GM12878 (cell line): ENCODE measurements at regions not wholly inside any gene's neighbourhood (a gene's known extent, or its start where the extent isn't known, plus 50 kb on each side); places are given as distances from the start of the nearest gene placed in this dataset.

ENCODE experiments used
- ATAC-seq: fragments of 200-7000 bp; cut with Tn5 transposase; 3 replicates; pipeline ENCODE4 v1.9.1; 2020; ENCODE audit warnings: mild to moderate bottlenecking, moderate library complexity
- BruUV-seq: library from RNA; stranded (reverse); fragments of 400-500 nt; replicated peaks from 2 replicates; lab custom pipeline; 2021; lab: Mats Ljungman, UMichigan
- CTCF ChIA-PET: fragments of 300-600 bp; sonication (Branson Sonifier 250); formaldehyde crosslinking; extraction: SDS; loops from one replicate; lab custom pipeline; 2021; ENCODE audit warnings: inconsistent platforms; lab: Yijun Ruan, JAX
- POLR2A ChIA-PET: fragments of 350-600 bp; formaldehyde crosslinking; extraction: SDS; loops from one replicate; lab custom pipeline; 2021; ENCODE audit warnings: inconsistent platforms; lab: Charles Lee
- RAD21 ChIA-PET: fragments of 300-600 bp; sonication (Branson Sonifier 250); formaldehyde crosslinking; loops from one replicate; lab custom pipeline; 2023; ENCODE audit warnings: antibody characterized with exemption; ENCODE audit not compliant: unreplicated experiment; lab: Charles Lee
- SMC1A ChIA-PET: fragments of 300-600 bp; sonication (Branson Sonifier 250); formaldehyde crosslinking; loops from one replicate; lab custom pipeline; 2023; ENCODE audit not compliant: unreplicated experiment, uncharacterized antibody; lab: Charles Lee
- DNase-seq: peaks from one replicate; pipeline ENCODE4 v3.0.0-alpha.2; 2011; ENCODE audit warnings: low read depth, low spot score
- FAIRE-seq: peaks from 3 replicates; lab custom pipeline; 2011; peaks lifted over from hg19 to GRCh38; lab: Jason Lieb, UNC
- H2AFZ ChIP-seq: 2 replicates; pipeline ENCODE4 v1.6.0; 2011; ENCODE audit warnings: low read depth, low read length, control low read depth; ENCODE audit not compliant: control insufficient read depth
- H3K27ac ChIP-seq: 2 replicates; pipeline ENCODE4 v1.5.1; 2011; ENCODE audit warnings: control low read depth; ENCODE audit not compliant: control insufficient read depth, insufficient read depth
- H3K27me3 ChIP-seq, 2 experiments: replicated peaks in 1 of 2; 2 replicates each; pipeline versions ENCODE4 v1.6.0 to v1.6.1; 2011; ENCODE audit warnings: low read length in 1 of 2; ENCODE audit not compliant: control insufficient read depth in 2 of 2, insufficient read depth in 2 of 2
- H3K36me3 ChIP-seq, 2 experiments: 2 replicates each; pipeline ENCODE4 v1.5.1; 2011; ENCODE audit warnings: low read length in 1 of 2; ENCODE audit not compliant: control insufficient read depth in 2 of 2, insufficient read depth in 2 of 2
- H3K4me1 ChIP-seq: 2 replicates; pipeline ENCODE4 v1.6.1; 2011; ENCODE audit warnings: mild to moderate bottlenecking, low read length, moderate library complexity, mixed read lengths; ENCODE audit not compliant: control insufficient read depth, insufficient read depth
- H3K4me2 ChIP-seq: 2 replicates; pipeline ENCODE4 v1.6.0; 2011; ENCODE audit warnings: control low read depth; ENCODE audit not compliant: control insufficient read depth, insufficient read depth
- H3K4me3 ChIP-seq: fragments of 200-600 bp; sonication (generic); 2 replicates; pipeline ENCODE4 v1.5.1; 2016
- H3K79me2 ChIP-seq: 2 replicates; pipeline ENCODE4 v1.6.0; 2011; ENCODE audit warnings: low read length; ENCODE audit not compliant: control insufficient read depth, insufficient read depth
- H3K9ac ChIP-seq: 2 replicates; pipeline ENCODE4 v1.8.0; 2011; ENCODE audit warnings: low read length, control low read depth, mixed read lengths; ENCODE audit not compliant: control insufficient read depth, insufficient read depth
- H3K9me3 ChIP-seq: replicated peaks from 3 replicates; pipeline ENCODE4 v1.5.1; 2011; ENCODE audit warnings: mild to moderate bottlenecking, low read length; ENCODE audit not compliant: control insufficient read depth, insufficient read depth
- H4K20me1 ChIP-seq: 2 replicates; pipeline ENCODE4 v1.6.0; 2011; ENCODE audit not compliant: control insufficient read depth, insufficient read depth
- BACH1 ChIP-seq: fragments of 450-650 bp; IDR thresholded peaks from 2 replicates; pipeline ENCODE4 v1.6.1; 2017; ENCODE audit warnings: mild to moderate bottlenecking, borderline replicate concordance
- BRCA1 ChIP-seq: IDR thresholded peaks from 2 replicates; pipeline ENCODE4 v1.6.1; 2011; ENCODE audit warnings: low read depth, low read length, improper control_type of control experiment
- EZH2 ChIP-seq: IDR thresholded peaks from 2 replicates; pipeline ENCODE4 v1.6.1; 2012; ENCODE audit warnings: low read depth, mild to moderate bottlenecking, control low read depth, inconsistent platforms, low read length, borderline replicate concordance; ENCODE audit not compliant: control insufficient read depth
- JUND ChIP-seq: IDR thresholded peaks from 2 replicates; pipeline ENCODE4 v1.6.1; 2012; ENCODE audit warnings: low read depth, mild to moderate bottlenecking, low read length, improper control_type of control experiment, moderate library complexity
- MTA3 ChIP-seq: IDR thresholded peaks from 2 replicates; pipeline ENCODE4 v1.6.1; 2012; ENCODE audit warnings: low read length, inconsistent platforms, borderline replicate concordance
- MYC ChIP-seq: IDR thresholded peaks from 2 replicates; pipeline ENCODE4 v1.6.1; 2011; ENCODE audit warnings: mild to moderate bottlenecking, low read length, moderate library complexity, inconsistent platforms; ENCODE audit not compliant: insufficient read depth, insufficient replicate concordance, insufficient read length, severe bottlenecking
- NBN ChIP-seq: fragments of 450-650 bp; IDR thresholded peaks from 2 replicates; pipeline ENCODE4 v1.6.1; 2016
- POLR2AphosphoS5 ChIP-seq: IDR thresholded peaks from 2 replicates; pipeline ENCODE4 v1.6.1; 2011; ENCODE audit warnings: mild to moderate bottlenecking, low read length, inconsistent platforms
- RFX5 ChIP-seq: IDR thresholded peaks from 2 replicates; pipeline ENCODE4 v1.6.1; 2011; ENCODE audit warnings: low read depth, low read length, improper control_type of control experiment
- SMAD5 ChIP-seq: IDR thresholded peaks from 2 replicates; pipeline ENCODE4 v1.6.1; 2016; ENCODE audit warnings: antibody characterized with exemption, low read depth
- SPI1 ChIP-seq: IDR thresholded peaks from 2 replicates; pipeline ENCODE4 v1.6.1; 2011; ENCODE audit warnings: low read depth, mild to moderate bottlenecking, low read length, moderate library complexity, borderline replicate concordance; ENCODE audit not compliant: insufficient read depth
- SUZ12 ChIP-seq: fragments of 200-600 bp; sonication (generic); IDR thresholded peaks from one replicate; pipeline ENCODE4 v1.6.1; 2018; ENCODE audit warnings: antibody characterized with exemption, mild to moderate bottlenecking; ENCODE audit not compliant: unreplicated experiment
- TCF3 ChIP-seq: IDR thresholded peaks from 2 replicates; pipeline ENCODE4 v1.6.1; 2012; ENCODE audit warnings: low read depth, mild to moderate bottlenecking, low read length, borderline replicate concordance; ENCODE audit not compliant: insufficient read depth
- USF1 ChIP-seq: IDR thresholded peaks from 2 replicates; pipeline ENCODE4 v1.6.1; 2011; ENCODE audit warnings: borderline replicate concordance, low read depth, mild to moderate bottlenecking, moderate library complexity, mixed read lengths, low read length; ENCODE audit not compliant: insufficient read depth; ENCODE audit errors: extremely low read length
- USF2 ChIP-seq: IDR thresholded peaks from 2 replicates; pipeline ENCODE4 v1.6.1; 2011; ENCODE audit warnings: low read depth, low read length, improper control_type of control experiment, borderline replicate concordance
- YY1 ChIP-seq: IDR thresholded peaks from 2 replicates; pipeline ENCODE4 v1.6.1; 2011; ENCODE audit warnings: low read depth, mild to moderate bottlenecking, low read length
- ZBED1 ChIP-seq: IDR thresholded peaks from 2 replicates; pipeline ENCODE4 v1.6.1; 2016; ENCODE audit warnings: borderline replicate concordance
- ZBTB40 ChIP-seq: fragments of 450-650 bp; IDR thresholded peaks from 2 replicates; pipeline ENCODE4 v1.6.1; 2016; ENCODE audit warnings: mild to moderate bottlenecking, moderate library complexity, borderline replicate concordance
- ZZZ3 ChIP-seq: IDR thresholded peaks from 2 replicates; pipeline ENCODE4 v1.6.1; 2011; ENCODE audit warnings: low read depth; ENCODE audit not compliant: control insufficient read depth, insufficient read length
- in situ Hi-C: fragments of 300-500 bp; cut with MboI; formaldehyde crosslinking; loops from 9 replicates; pipeline ENCODE4 v1.14.3; 2018; ENCODE audit warnings: mixed read lengths
- intact Hi-C: fragments of 100-400 bp; cut with micrococcal nuclease; formaldehyde crosslinking; loops from one replicate; pipeline ENCODE4 v1.14.2; 2022; ENCODE audit not compliant: unreplicated experiment

GRCh38 chr6:76565932-76566331, 493.5 kb upstream of the IMPG1 start:
- DNase-seq (no peak), ATAC-seq (no peak), FAIRE-seq (no peak)
- Histone ChIP-seq H3K27ac (no peak overlapping the region), H3K27me3 (no peaks in the 10 kb centered on the region), H3K9ac (no peak overlapping the region), H3K79me2 (no peaks in the 10 kb centered on the region), H4K20me1 (no peaks in the 10 kb centered on the region), H3K9me3 (no peaks in the 10 kb centered on the region; the same call in 2 of the 3 replicates), H2AFZ (no peak overlapping the region), H3K4me3 (no peak overlapping the region), H3K4me2 (no peak overlapping the region), H3K4me1 (no peaks in the 10 kb centered on the region), H3K36me3 (no peaks in the 10 kb centered on the region)
- RAD21 ChIA-PET = no interaction called here
- SMC1A ChIA-PET = no interaction called here
- CTCF ChIA-PET = no interaction called here
- intact Hi-C loops = no loop called here
- TF ChIP-seq YY1 (no peak), USF2 (no peak), JUND (no peak), SMAD5 (no peak), ZZZ3 (no peak), RFX5 (no peak), SUZ12 (no peak), BACH1 (no peak), BRCA1 (no peak), MYC (no peak), SPI1 (no peak), POLR2AphosphoS5 (no peak), MTA3 (no peak), TCF3 (no peak), EZH2 (no peak), ZBED1 (no peak), USF1 (no peak), NBN (no peak), ZBTB40 (no peak)
- in situ Hi-C loops = no loop called here
- no TSS peak for BruUV-seq
- POLR2A ChIA-PET = no interaction called here
